CD1c-positive myeloid dendritic cell (primary cell): ENCODE measurements at regions not wholly inside any gene's neighbourhood (a gene's known extent, or its start where the extent isn't known, plus 50 kb on each side); places are given as distances from the start of the nearest gene placed in this dataset.

Experiments used
- DNase-seq: peaks from one replicate; pipeline ENCODE4 v3.0.0-alpha.2; 2016; ENCODE audit errors: extremely low spot score

GRCh38 chr18:57916684-57917083, 113.6 kb upstream of the ATP8B1 start:
- peak; percentile 26 for DNase-seq

GRCh38 chr18:57915865-57916582, 112.9 kb upstream of the ATP8B1 start:
- DNase-seq = no peak

GRCh38 chr18:57915248-57915647, 112.1 kb upstream of the ATP8B1 start:
- DNase-seq = no peak

GRCh38 chr18:57913686-57914085, 110.6 kb upstream of the ATP8B1 start:
- no peak for DNase-seq

- DNase-seq = no peak
Observed at GRCh38 chr18:57910817-57911216, 107.7 kb upstream of the ATP8B1 start.

- no peak for DNase-seq
Observed at GRCh38 chr18:57910134-57910533, 107.0 kb upstream of the ATP8B1 start.

GRCh38 chr18:57909620-57910019, 106.5 kb upstream of the ATP8B1 start:
- DNase-seq = no peak

GRCh38 chr18:57908092-57908491, 105.0 kb upstream of the ATP8B1 start:
- no peak for DNase-seq

- no peak for DNase-seq
Observed at GRCh38 chr18:57907550-57907949, 104.4 kb upstream of the ATP8B1 start.

GRCh38 chr18:57906852-57907251, 103.7 kb upstream of the ATP8B1 start:
- no peak for DNase-seq

- no peak for DNase-seq
Observed at GRCh38 chr18:57904535-57904934, 101.4 kb upstream of the ATP8B1 start.

GRCh38 chr18:57902721-57903120, 99.6 kb upstream of the ATP8B1 start:
- DNase-seq = no peak

- no peak for DNase-seq
Observed at GRCh38 chr18:57901825-57902589, 98.9 kb upstream of the ATP8B1 start.

GRCh38 chr18:57900906-57901435, 97.9 kb upstream of the ATP8B1 start:
- no peak for DNase-seq

GRCh38 chr18:57898506-57899124, 95.5 kb upstream of the ATP8B1 start:
- no peak for DNase-seq

- no peak for DNase-seq
Observed at GRCh38 chr18:57895182-57895581, 92.1 kb upstream of the ATP8B1 start.

- DNase-seq = no peak
Observed at GRCh38 chr18:57891707-57892391, 88.7 kb upstream of the ATP8B1 start.

GRCh38 chr18:57890266-57890665, 87.2 kb upstream of the ATP8B1 start:
- DNase-seq = no peak

GRCh38 chr18:57889841-57890240, 86.7 kb upstream of the ATP8B1 start:
- no peak for DNase-seq

- DNase-seq = no peak
Observed at GRCh38 chr18:57887543-57888383, 84.6 kb upstream of the ATP8B1 start.

- no peak for DNase-seq
Observed at GRCh38 chr18:57885931-57886330, 82.8 kb upstream of the ATP8B1 start.
